H1 (cell line): ENCODE measurements at regions not wholly inside any gene's neighbourhood (a gene's known extent, or its start where the extent isn't known, plus 50 kb on each side); places are given as distances from the start of the nearest gene placed in this dataset.

Experiments used
- CTCF ChIA-PET: fragments of 300-600 bp; sonication (Branson Sonifier 250); formaldehyde crosslinking; loops from one replicate; lab custom pipeline; 2021; ENCODE audit not compliant: partially characterized antibody; lab: Charles Lee
- POLR2A ChIA-PET: fragments of 300-600 bp; sonication (Branson Sonifier 250); formaldehyde crosslinking; loops from one replicate; lab custom pipeline; 2021; ENCODE audit warnings: inconsistent platforms; ENCODE audit not compliant: partially characterized antibody; lab: Charles Lee
- DNase-seq, 2 experiments: peaks; one replicate each; pipeline versions ENCODE4 v3.0.0 to v3.0.0-alpha.2; 2010 to 2022; ENCODE audit warnings: low spot score in 2 of 2, low read depth in 1 of 2, mixed read lengths in 1 of 2
- FAIRE-seq: peaks from 2 replicates; lab custom pipeline; 2011; peaks lifted over from hg19 to GRCh38; lab: Jason Lieb, UNC
- H2AFZ ChIP-seq: 2 replicates; pipeline ENCODE4 v1.8.1; 2012; ENCODE audit warnings: low read length, inconsistent platforms
- H2AK5ac ChIP-seq: 2 replicates; pipeline ENCODE4 v1.6.1; 2013; ENCODE audit warnings: low read depth, low read length
- H2BK120ac ChIP-seq: replicated peaks from 2 replicates; pipeline ENCODE3; 2013; ENCODE audit warnings: low read depth, low read length, inconsistent platforms
- H2BK12ac ChIP-seq: 2 replicates; pipeline ENCODE4 v1.6.1; 2013; ENCODE audit warnings: low read depth, low read length
- H2BK15ac ChIP-seq: 2 replicates; pipeline ENCODE4 v1.6.1; 2013; ENCODE audit warnings: low read length
- H2BK20ac ChIP-seq: 2 replicates; pipeline ENCODE4 v1.6.1; 2013; ENCODE audit warnings: low read length
- H2BK5ac ChIP-seq: 2 replicates; pipeline ENCODE4 v1.6.1; 2013; ENCODE audit warnings: low read depth, low read length
- H3K14ac ChIP-seq: 2 replicates; pipeline ENCODE4 v1.6.1; 2013; ENCODE audit warnings: inconsistent platforms; ENCODE audit not compliant: insufficient read length
- H3K18ac ChIP-seq: 2 replicates; pipeline ENCODE4 v1.6.1; 2013; ENCODE audit warnings: low read length; ENCODE audit errors: extremely low read depth
- H3K23ac ChIP-seq: 2 replicates; pipeline ENCODE4 v1.6.1; 2013; ENCODE audit warnings: inconsistent platforms; ENCODE audit not compliant: insufficient read length
- H3K23me2 ChIP-seq: 2 replicates; pipeline ENCODE4 v1.6.1; 2013; ENCODE audit warnings: low read depth, low read length
- H3K27ac ChIP-seq: 2 replicates; pipeline ENCODE4 v1.6.1; 2011; ENCODE audit warnings: low read depth, low read length, inconsistent platforms
- H3K27me3 ChIP-seq, 4 experiments: replicated peaks in 1 of 4; 1 replicate in 1 of 4; 2 replicates in 3 of 4; pipeline versions ENCODE4 v1.6.1 to v1.8.1; 2011 to 2013; ENCODE audit warnings: low read length in 3 of 4, mild to moderate bottlenecking in 3 of 4, inconsistent platforms in 2 of 4, mixed read lengths in 2 of 4, moderate library complexity in 1 of 4; ENCODE audit not compliant: control insufficient read depth in 3 of 4, insufficient read depth in 3 of 4; ENCODE audit errors: extremely low read depth in 1 of 4
- H3K36me3 ChIP-seq, 4 experiments: 2 replicates each; pipeline versions ENCODE4 v1.6.1 to v1.8.1; 2011 to 2013; ENCODE audit warnings: mild to moderate bottlenecking in 4 of 4, low read length in 3 of 4, moderate library complexity in 2 of 4, control low read depth in 1 of 4, inconsistent platforms in 1 of 4; ENCODE audit not compliant: insufficient read depth in 4 of 4, control insufficient read depth in 2 of 4
- H3K4ac ChIP-seq: replicated peaks from 2 replicates; pipeline ENCODE3; 2013; ENCODE audit warnings: low read length, low read depth, mixed read lengths, inconsistent platforms; ENCODE audit not compliant: insufficient read length
- H3K4me1 ChIP-seq, 4 experiments: replicated peaks in 1 of 4; 1 replicate in 1 of 4; 2 replicates in 3 of 4; pipeline versions ENCODE4 v1.6.1 to v1.8.1; 2011 to 2013; ENCODE audit warnings: low read length in 3 of 4, inconsistent platforms in 2 of 4, mixed read lengths in 1 of 4; ENCODE audit not compliant: insufficient read depth in 4 of 4, control insufficient read depth in 3 of 4
- H3K4me2 ChIP-seq, 2 experiments: 2 replicates each; pipeline versions ENCODE4 v1.6.1 to v1.8.1; 2011 to 2013; ENCODE audit warnings: low read depth in 2 of 2, low read length in 2 of 2, control low read depth in 1 of 2, inconsistent platforms in 1 of 2, mild to moderate bottlenecking in 1 of 2; ENCODE audit not compliant: insufficient read depth in 1 of 2
- H3K4me3 ChIP-seq, 4 experiments: fragments of 200-600, 300-600 bp in 1 of 4; sonication (generic), shearing (Covaris generic), sonication (Bioruptor Twin) in 1 of 4; 2 replicates each; pipeline versions ENCODE4 v1.5.1 to v1.8.1; 2011 to 2016; ENCODE audit warnings: low read length in 4 of 4, low read depth in 3 of 4, control low read depth in 2 of 4, inconsistent platforms in 2 of 4, mild to moderate bottlenecking in 2 of 4, mixed read lengths in 1 of 4, moderate library complexity in 1 of 4; ENCODE audit not compliant: insufficient read depth in 2 of 4; ENCODE audit errors: extremely low read depth in 1 of 4
- H3K56ac ChIP-seq: replicated peaks from 2 replicates; pipeline ENCODE3; 2013; ENCODE audit warnings: low read depth, mild to moderate bottlenecking, mixed read lengths, low read length, inconsistent platforms; ENCODE audit not compliant: insufficient read length
- H3K79me1 ChIP-seq: 2 replicates; pipeline ENCODE4 v1.6.1; 2013; ENCODE audit warnings: low read depth, low read length, control low read depth
- H3K79me2 ChIP-seq, 2 experiments: 2 replicates each; pipeline versions ENCODE4 v1.6.1 to v1.8.1; 2012 to 2013; ENCODE audit warnings: low read length in 2 of 2, mild to moderate bottlenecking in 2 of 2, inconsistent platforms in 1 of 2; ENCODE audit not compliant: insufficient read depth in 2 of 2, control insufficient read depth in 1 of 2
- H3K9ac ChIP-seq, 4 experiments: replicated peaks in 1 of 4; 1 replicate in 1 of 4; 2 replicates in 3 of 4; pipeline versions ENCODE4 v1.6.1 to v1.8.1; 2011 to 2013; ENCODE audit warnings: low read depth in 3 of 4, low read length in 3 of 4, control low read depth in 2 of 4, mild to moderate bottlenecking in 2 of 4, moderate library complexity in 2 of 4, inconsistent platforms in 1 of 4; ENCODE audit errors: extremely low read depth in 1 of 4
- H3K9me3 ChIP-seq, 2 experiments: 2 replicates each; pipeline versions ENCODE4 v1.6.1 to v1.8.1; 2012 to 2013; ENCODE audit warnings: mild to moderate bottlenecking in 2 of 2, moderate library complexity in 2 of 2, control low read depth in 1 of 2, inconsistent platforms in 1 of 2, low read depth in 1 of 2, low read length in 1 of 2, mixed read lengths in 1 of 2; ENCODE audit not compliant: insufficient read depth in 2 of 2
- H4K20me1 ChIP-seq, 2 experiments: replicated peaks in 1 of 2; 2 replicates each; pipeline versions ENCODE3 to v1.8.1; 2011 to 2013; ENCODE audit warnings: inconsistent platforms in 2 of 2, low read length in 2 of 2, mild to moderate bottlenecking in 1 of 2; ENCODE audit not compliant: insufficient read depth in 2 of 2, control insufficient read depth in 1 of 2
- H4K5ac ChIP-seq: 2 replicates; pipeline ENCODE4 v1.6.1; 2013; ENCODE audit warnings: low read length, low read depth, mixed read lengths, inconsistent platforms; ENCODE audit not compliant: insufficient read length
- H4K8ac ChIP-seq: 2 replicates; pipeline ENCODE4 v1.8.0; 2013; ENCODE audit warnings: mild to moderate bottlenecking, moderate library complexity, low read length, inconsistent platforms; ENCODE audit not compliant: insufficient read depth; ENCODE audit errors: extremely low read depth
- H4K91ac ChIP-seq: replicated peaks from 2 replicates; pipeline ENCODE3; 2013; ENCODE audit warnings: low read length, mixed read lengths, inconsistent platforms; ENCODE audit not compliant: insufficient read length
- GABPA ChIP-seq: IDR thresholded peaks from 2 replicates; pipeline ENCODE4 v1.6.1; 2011; ENCODE audit warnings: mild to moderate bottlenecking, low read length, moderate library complexity, borderline replicate concordance; ENCODE audit not compliant: insufficient read depth
- HDAC6 ChIP-seq: IDR thresholded peaks from one replicate; pipeline ENCODE4 v1.7.1; 2012; ENCODE audit warnings: low read depth, mild to moderate bottlenecking, inconsistent platforms, low read length, moderate library complexity
- POLR2AphosphoS5 ChIP-seq: IDR thresholded peaks from 2 replicates; pipeline ENCODE4 v1.6.1; 2011; ENCODE audit warnings: low read depth, low read length
- SIRT6 ChIP-seq: IDR thresholded peaks from one replicate; pipeline ENCODE4 v1.7.1; 2012; ENCODE audit warnings: low read length, inconsistent platforms
- TBP ChIP-seq: IDR thresholded peaks from 2 replicates; pipeline ENCODE4 v1.6.1; 2011; ENCODE audit warnings: low read depth, low read length, improper control_type of control experiment
- WGBS, 2 experiments: shearing (Covaris generic) in 1 of 2; methylation state at CpG; one replicate each; pipeline versions ENCODE4 v1.1.6 to v1.1.7; 2013 to 2015; ENCODE audit warnings: low lambda C conversion rate in 2 of 2, mixed read lengths in 2 of 2, inconsistent platforms in 1 of 2, low coverage in 1 of 2, missing lambda C conversion rate in 1 of 2; ENCODE audit not compliant: insufficient replicate concordance in 2 of 2, insufficient coverage in 1 of 2, insufficient read length in 1 of 2; ENCODE audit errors: extremely low coverage in 1 of 2, missing lambda C conversion rate in 1 of 2; 5-methylcytosine and 5-hydroxymethylcytosine counted together

- H3K4ac ChIP-seq = no peak overlapping the region
- H2AFZ ChIP-seq = peak overlapping the region; percentile 89
- CTCF ChIA-PET = interaction anchor here (0.8 to 1.1 kb wide), 2 partner anchors 9 to 13 kb away, joined by 3 to 5 read pairs; no protein-coding TSS in a partner anchor
- H2BK15ac ChIP-seq = no peak overlapping the region
- H3K4me1 ChIP-seq = peaks cover 0 to 5% (median 0%) of the 10 kb centered on the region in 4 experiments; a peak in 1 of 7 replicates
- no peaks in the 10 kb centered on the region for H3K79me2 ChIP-seq
- TF ChIP-seq POLR2AphosphoS5 = no peak
- no peak for TF ChIP-seq HDAC6
- no peak for TF ChIP-seq TBP
- no peak for TF ChIP-seq SIRT6
- TF ChIP-seq GABPA = no peak
- H4K5ac ChIP-seq = no peak overlapping the region
- no peaks in the 10 kb centered on the region for H3K36me3 ChIP-seq
- H4K91ac ChIP-seq = no peak overlapping the region
- H2BK20ac ChIP-seq = no peak overlapping the region
- H3K79me1 ChIP-seq = no peaks in the 10 kb centered on the region
- H3K18ac ChIP-seq = no peak overlapping the region
- H3K4me2 ChIP-seq = no peak overlapping the region
- 82% methylated on average over 7 of the region's 7 CpGs; no CpG with 5 or more reads in 1 of the 2 experiments for WGBS, 2 experiments
- H3K9me3 ChIP-seq = no peaks in the 10 kb centered on the region
- POLR2A ChIA-PET = no interaction called here
- H3K14ac ChIP-seq = no peak overlapping the region
- no peak overlapping the region for H3K27ac ChIP-seq
- H3K9ac ChIP-seq = no peak overlapping the region
- H3K23ac ChIP-seq = no peak overlapping the region
- H2AK5ac ChIP-seq = no peak overlapping the region
- no peak overlapping the region for H4K8ac ChIP-seq
- H3K27me3 ChIP-seq = no peaks in the 10 kb centered on the region
- H3K56ac ChIP-seq = no peak overlapping the region
- no peak overlapping the region for H2BK120ac ChIP-seq
- H4K20me1 ChIP-seq = no peaks in the 10 kb centered on the region
- FAIRE-seq (no peak), DNase-seq (no peak)
- no peak overlapping the region for H2BK5ac ChIP-seq
- H2BK12ac ChIP-seq = 0 out of 2 replicates have a peak overlapping the region, but pooled peaks have one; percentile 13
- H3K23me2 ChIP-seq = no peaks in the 10 kb centered on the region
- no peak overlapping the region for H3K4me3 ChIP-seq
These were observed 52.2 kb upstream of the SPACA1 start for GRCh38 chr6:87995461-87995860.
